Natural killer cell (primary cell): ENCODE measurements at regions not wholly inside any gene's neighbourhood (a gene's known extent, or its start where the extent isn't known, plus 50 kb on each side); places are given as distances from the start of the nearest gene placed in this dataset.

Experiments used
- ATAC-seq, 3 donors: fragments of 150-1000 bp in 2 of 3; fragments of 200-7000 bp in 1 of 3; cut with Tn5 transposase; 1 replicate in 1 of 3; 2 replicates in 2 of 3; pipeline ENCODE4 v1.10.0; 2021; ENCODE audit warnings: mild to moderate bottlenecking in 2 of 3, moderate library complexity in 2 of 3
- DNase-seq, 2 donors: peaks; one replicate each; pipeline versions ENCODE4 v3.0.0 to v3.0.0-alpha.2; 2013 to 2021; ENCODE audit warnings: mixed read lengths in 1 of 2
- H3K27ac ChIP-seq: one replicate; pipeline ENCODE4 v1.5.1; 2013; ENCODE audit warnings: mild to moderate bottlenecking, low read length
- H3K27me3 ChIP-seq: one replicate; pipeline ENCODE4 v1.6.1; 2013; ENCODE audit warnings: low read length; ENCODE audit not compliant: control insufficient read depth, insufficient read depth
- H3K36me3 ChIP-seq: one replicate; pipeline ENCODE4 v1.6.1; 2013; ENCODE audit warnings: low read length; ENCODE audit not compliant: control insufficient read depth, insufficient read depth
- H3K4me1 ChIP-seq: one replicate; pipeline ENCODE4 v1.6.1; 2013; ENCODE audit warnings: low read length; ENCODE audit not compliant: control insufficient read depth, insufficient read depth
- H3K4me3 ChIP-seq: one replicate; pipeline ENCODE4 v1.5.1; 2013; ENCODE audit warnings: low read length
- H3K9me3 ChIP-seq: one replicate; pipeline ENCODE4 v1.6.1; 2013; ENCODE audit warnings: low read length; ENCODE audit not compliant: control insufficient read depth, insufficient read depth
- H3K27ac Mint-ChIP-seq, 2 donors: one replicate each; pipeline ENCODE4 v1.8.0; 2022; ENCODE audit warnings: mild to moderate bottlenecking in 2 of 2, mixed read lengths in 2 of 2, moderate library complexity in 1 of 2
- H3K27me3 Mint-ChIP-seq, 2 donors: one replicate each; pipeline ENCODE4 v1.8.0; 2022; ENCODE audit warnings: low read depth in 2 of 2, mixed read lengths in 2 of 2
- H3K36me3 Mint-ChIP-seq: one replicate; pipeline ENCODE4 v1.8.0; 2022; ENCODE audit warnings: mixed read lengths
- H3K4me1 Mint-ChIP-seq, 2 donors: one replicate each; pipeline ENCODE4 v1.8.0; 2022; ENCODE audit warnings: mixed read lengths in 2 of 2
- H3K4me3 Mint-ChIP-seq: one replicate; pipeline ENCODE4 v1.8.0; 2022; ENCODE audit warnings: mild to moderate bottlenecking, moderate library complexity, mixed read lengths
- H3K9me3 Mint-ChIP-seq, 2 donors: one replicate each; pipeline ENCODE4 v1.8.0; 2022; ENCODE audit warnings: mixed read lengths in 2 of 2
- WGBS: methylation state at CpG from one replicate; pipeline ENCODE4 v1.1.7; 2013; ENCODE audit warnings: missing lambda C conversion rate; ENCODE audit not compliant: insufficient coverage; 5-methylcytosine and 5-hydroxymethylcytosine counted together
- intact Hi-C: fragments of 100-400 bp; cut with micrococcal nuclease; formaldehyde crosslinking; loops from one replicate; pipeline ENCODE4 v1.14.2; 2022
- TF ChIP-seq, protein P1 (sequence below): fragments of 200-600 bp; IDR thresholded peaks from one replicate; pipeline ENCODE4 v1.8.0; 2022; ENCODE audit warnings: antibody characterized with exemption

DNA sequence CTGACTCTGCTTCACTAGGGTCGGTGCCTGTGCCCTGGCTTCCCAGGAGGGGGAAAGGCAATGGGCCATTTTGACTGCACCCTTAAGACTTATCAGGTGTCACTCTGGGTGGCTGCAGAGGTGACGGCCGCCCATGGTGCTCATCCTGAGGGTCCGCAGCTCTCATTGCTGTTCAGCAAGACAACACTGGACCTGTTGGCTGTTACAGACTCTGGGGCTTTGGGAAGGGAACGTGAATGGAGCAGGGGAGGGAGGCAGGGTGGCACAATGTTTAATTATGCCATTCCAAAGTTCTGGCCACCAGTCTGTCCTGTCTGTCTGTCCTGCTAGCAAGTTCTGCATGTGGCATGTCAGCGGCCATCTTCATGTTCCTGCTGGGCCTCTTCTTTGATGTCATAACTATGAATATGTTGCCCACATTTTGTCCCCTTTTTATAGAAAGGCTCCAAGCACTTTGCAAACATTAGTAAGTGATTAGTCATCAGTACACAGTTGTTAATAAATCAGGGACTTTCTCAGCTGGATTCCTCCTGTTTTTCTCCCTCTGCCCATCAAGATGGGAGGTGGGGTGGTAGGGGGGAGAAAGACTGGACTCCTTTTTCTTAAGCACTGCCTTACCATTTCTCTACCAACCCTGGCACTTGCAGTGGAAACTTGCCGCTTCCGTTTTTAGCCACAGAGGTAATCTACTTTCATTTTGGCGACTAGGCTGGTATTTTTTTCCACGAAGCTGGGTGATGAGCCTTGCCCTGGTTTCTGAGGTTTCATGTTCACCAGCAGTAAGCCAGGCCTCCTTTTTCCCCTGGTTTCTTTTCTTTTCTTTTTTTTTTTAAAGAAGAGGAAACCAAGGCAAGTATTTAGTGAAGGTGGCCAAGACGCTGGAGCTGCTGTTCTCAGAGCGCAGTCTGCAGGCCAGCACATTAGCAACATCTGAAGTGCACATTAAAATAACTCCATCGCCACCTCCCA lies 88.6 kb upstream of the TRIM2 start:
- no peaks in the 10 kb centered on the region for H3K27me3 ChIP-seq
- peaks cover 55% of the 10 kb centered on the region for H3K4me1 ChIP-seq
- no peaks in the 10 kb centered on the region for H3K4me1 Mint-ChIP-seq
- ATAC-seq (peak; percentile 63 to 77 (median 73)), DNase-seq (peak; percentile 47 to 90)
- TF ChIP-seq, protein P1, sequence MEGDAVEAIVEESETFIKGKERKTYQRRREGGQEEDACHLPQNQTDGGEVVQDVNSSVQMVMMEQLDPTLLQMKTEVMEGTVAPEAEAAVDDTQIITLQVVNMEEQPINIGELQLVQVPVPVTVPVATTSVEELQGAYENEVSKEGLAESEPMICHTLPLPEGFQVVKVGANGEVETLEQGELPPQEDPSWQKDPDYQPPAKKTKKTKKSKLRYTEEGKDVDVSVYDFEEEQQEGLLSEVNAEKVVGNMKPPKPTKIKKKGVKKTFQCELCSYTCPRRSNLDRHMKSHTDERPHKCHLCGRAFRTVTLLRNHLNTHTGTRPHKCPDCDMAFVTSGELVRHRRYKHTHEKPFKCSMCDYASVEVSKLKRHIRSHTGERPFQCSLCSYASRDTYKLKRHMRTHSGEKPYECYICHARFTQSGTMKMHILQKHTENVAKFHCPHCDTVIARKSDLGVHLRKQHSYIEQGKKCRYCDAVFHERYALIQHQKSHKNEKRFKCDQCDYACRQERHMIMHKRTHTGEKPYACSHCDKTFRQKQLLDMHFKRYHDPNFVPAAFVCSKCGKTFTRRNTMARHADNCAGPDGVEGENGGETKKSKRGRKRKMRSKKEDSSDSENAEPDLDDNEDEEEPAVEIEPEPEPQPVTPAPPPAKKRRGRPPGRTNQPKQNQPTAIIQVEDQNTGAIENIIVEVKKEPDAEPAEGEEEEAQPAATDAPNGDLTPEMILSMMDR = no peak
- no peaks in the 10 kb centered on the region for H3K36me3 Mint-ChIP-seq
- H3K4me3 ChIP-seq = peak overlapping the region; percentile 10
- no peaks in the 10 kb centered on the region for H3K27me3 Mint-ChIP-seq
- no peaks in the 10 kb centered on the region for H3K9me3 Mint-ChIP-seq
- peak overlapping the region; percentile 80 for H3K4me3 Mint-ChIP-seq
- H3K9me3 ChIP-seq = no peaks in the 10 kb centered on the region
- intact Hi-C loops = no loop called here
- H3K27ac Mint-ChIP-seq = peak overlapping the region in 1 of 2 donors; percentile 75
- H3K36me3 ChIP-seq = no peaks in the 10 kb centered on the region
- 37% methylated on average over 13 of the region's 13 CpGs for WGBS
- peak overlapping the region; percentile 63 for H3K27ac ChIP-seq

DNA sequence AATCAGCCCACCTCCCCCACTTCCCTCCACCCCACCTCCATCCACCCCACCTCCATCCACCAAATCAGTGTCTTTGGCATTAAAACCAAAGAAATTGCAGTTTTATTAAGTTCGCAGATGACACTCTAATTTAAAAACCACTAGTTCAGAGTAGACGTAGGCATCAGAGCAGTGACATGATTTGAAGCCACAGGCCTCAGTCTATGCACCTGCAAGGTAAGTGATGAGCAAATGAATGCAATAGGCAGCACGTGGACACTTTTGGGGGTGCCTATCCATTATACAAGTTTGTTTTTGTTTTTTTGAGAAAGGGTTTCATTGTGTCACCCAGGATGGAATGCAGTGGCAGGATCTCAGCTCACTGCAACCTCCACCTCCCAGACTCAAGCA lies 88.0 kb upstream of the TRIM2 start:
- intact Hi-C loops = no loop called here
- Histone ChIP-seq H3K27me3 (no peaks in the 10 kb centered on the region), H3K36me3 (no peaks in the 10 kb centered on the region), H3K4me1 (peaks cover 55% of the 10 kb centered on the region), H3K4me3 (no peak overlapping the region), H3K9me3 (no peaks in the 10 kb centered on the region), H3K27ac (peak overlapping the region; percentile 63)
- Mint-ChIP-seq H3K9me3 (no peaks in the 10 kb centered on the region), H3K36me3 (no peaks in the 10 kb centered on the region), H3K27me3 (no peaks in the 10 kb centered on the region), H3K27ac (peak overlapping the region in 1 of 2 donors; percentile 75), H3K4me3 (peak overlapping the region; percentile 80), H3K4me1 (no peaks in the 10 kb centered on the region)
- 12% methylated on average over 3 of the region's 3 CpGs for WGBS
- TF ChIP-seq, protein P1 = no peak
- ATAC-seq = peak in 1 of 3 donors; percentile 17
- peak in 1 of 2 donors; percentile 66 for DNase-seq

DNA sequence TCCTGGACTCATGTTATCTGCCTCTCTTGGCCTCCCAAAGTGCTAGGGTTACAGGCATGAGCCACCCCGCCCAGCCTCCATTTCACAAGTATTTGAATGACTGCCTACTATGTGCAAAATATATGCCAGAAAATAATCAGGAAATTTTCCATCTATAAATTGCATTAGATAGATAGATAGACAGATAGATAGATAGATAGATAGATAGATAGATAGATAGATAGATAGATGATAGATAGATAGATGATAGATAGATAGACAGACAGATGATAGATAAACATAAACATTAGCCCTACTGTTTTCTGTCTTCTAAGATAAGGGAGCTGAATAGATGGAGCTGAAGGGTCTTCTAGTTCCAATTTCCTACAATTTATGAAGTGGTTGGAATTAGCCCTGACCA lies 87.4 kb upstream of the TRIM2 start:
- Histone ChIP-seq H3K36me3 (no peaks in the 10 kb centered on the region), H3K9me3 (no peaks in the 10 kb centered on the region), H3K27me3 (no peaks in the 10 kb centered on the region), H3K27ac (peak overlapping the region; percentile 63), H3K4me3 (no peak overlapping the region), H3K4me1 (peaks cover 55% of the 10 kb centered on the region)
- 100% methylated on average over 1 of the region's 1 CpG for WGBS
- DNase-seq (no peak), ATAC-seq (no peak)
- intact Hi-C loops = no loop called here
- H3K9me3 Mint-ChIP-seq = no peaks in the 10 kb centered on the region
- TF ChIP-seq, protein P1 = no peak
- no peaks in the 10 kb centered on the region for H3K4me1 Mint-ChIP-seq
- H3K36me3 Mint-ChIP-seq = no peaks in the 10 kb centered on the region
- peak overlapping the region in 1 of 2 donors; percentile 75 for H3K27ac Mint-ChIP-seq
- H3K4me3 Mint-ChIP-seq = peak overlapping the region; percentile 80
- H3K27me3 Mint-ChIP-seq = no peaks in the 10 kb centered on the region
